K562 (cell line): ENCODE measurements at regions not wholly inside any gene's neighbourhood (a gene's known extent, or its start where the extent isn't known, plus 50 kb on each side); places are given as distances from the start of the nearest gene placed in this dataset.

Source experiments
- ATAC-seq: fragments of 200-7000 bp; cut with Tn5 transposase; 3 replicates; pipeline ENCODE4 v1.9.1; 2020; ENCODE audit warnings: moderate library complexity
- BruUV-seq: library from RNA; stranded (reverse); fragments of 400-500 nt; replicated peaks from 2 replicates; lab custom pipeline; 2021; lab: Mats Ljungman, UMichigan
- CTCF ChIA-PET: fragments of 300-600 bp; formaldehyde crosslinking; extraction: SDS; loops from one replicate; lab custom pipeline; 2021; ENCODE audit warnings: low intra/inter-chr PET ratio; lab: Yijun Ruan, JAX
- POLR2A ChIA-PET: fragments of 300-600, 350-650 bp; sonication (Branson Sonifier 250); formaldehyde crosslinking; extraction: SDS; loops from one replicate; lab custom pipeline; 2021; ENCODE audit warnings: antibody characterized with exemption, inconsistent platforms; lab: Yijun Ruan, JAX
- DNase-seq, 4 experiments: peaks; one replicate each; pipeline versions ENCODE4 v3.0.0 to v3.0.0-alpha.2; 2011 to 2018; ENCODE audit warnings: low spot score in 3 of 4, mixed read lengths in 3 of 4; ENCODE audit errors: extremely low read depth in 1 of 4
- FAIRE-seq: peaks from 2 replicates; lab custom pipeline; 2011; peaks lifted over from hg19 to GRCh38; lab: Jason Lieb, UNC
- H2AFZ ChIP-seq: 2 replicates; pipeline ENCODE4 v1.6.0; 2011; ENCODE audit warnings: low read depth, low read length, control low read depth, inconsistent platforms
- H3K27ac ChIP-seq: fragments of 200-600 bp; 3 replicates; pipeline ENCODE4 v1.8.0; 2011; ENCODE audit warnings: low read depth, mild to moderate bottlenecking, control low read depth, inconsistent platforms, low read length, moderate library complexity, mixed read lengths; ENCODE audit errors: extremely low read depth
- H3K27me3 ChIP-seq, 2 experiments: fragments of 300-600 bp in 1 of 2; 2 replicates in 1 of 2; 3 replicates in 1 of 2; pipeline versions ENCODE4 v1.6.0 to v1.8.0; 2011; ENCODE audit warnings: inconsistent platforms in 2 of 2, low read length in 2 of 2, mild to moderate bottlenecking in 1 of 2, mixed read lengths in 1 of 2, moderate library complexity in 1 of 2; ENCODE audit not compliant: control insufficient read depth in 2 of 2, insufficient read depth in 2 of 2
- H3K36me3 ChIP-seq: fragments of 300-600 bp; 3 replicates; pipeline ENCODE4 v1.8.0; 2011; ENCODE audit warnings: mild to moderate bottlenecking, low read length, inconsistent platforms; ENCODE audit not compliant: control insufficient read depth, insufficient read depth
- H3K4me1 ChIP-seq, 2 experiments: fragments of 200-600 bp in 1 of 2; replicated peaks in 1 of 2; 2 replicates in 1 of 2; 3 replicates in 1 of 2; pipeline versions ENCODE4 v1.5.1 to v1.8.0; 2011; ENCODE audit warnings: inconsistent platforms in 2 of 2, low read length in 2 of 2, mild to moderate bottlenecking in 1 of 2, mixed read lengths in 1 of 2, moderate library complexity in 1 of 2; ENCODE audit not compliant: control insufficient read depth in 2 of 2, insufficient read depth in 2 of 2
- H3K4me2 ChIP-seq: 2 replicates; pipeline ENCODE4 v1.6.1; 2011; ENCODE audit warnings: low read length, control low read depth, inconsistent platforms, mixed read lengths; ENCODE audit not compliant: insufficient read depth
- H3K4me3 ChIP-seq: fragments of 200-600 bp; sonication (generic), shearing (Covaris generic); 2 replicates; pipeline ENCODE4 v1.5.1; 2016; ENCODE audit warnings: control low read depth, inconsistent platforms
- H3K79me2 ChIP-seq: fragments of 200-600 bp; 3 replicates; pipeline ENCODE4 v1.8.0; 2011; ENCODE audit warnings: low read length, inconsistent platforms; ENCODE audit not compliant: control insufficient read depth, insufficient read depth
- H3K9ac ChIP-seq, 2 experiments: 2 replicates each; pipeline versions ENCODE4 v1.6.0 to v1.6.1; 2011; ENCODE audit warnings: low read depth in 2 of 2, low read length in 2 of 2, control low read depth in 1 of 2, inconsistent platforms in 1 of 2, mild to moderate bottlenecking in 1 of 2, mixed read lengths in 1 of 2; ENCODE audit not compliant: insufficient read depth in 1 of 2
- H3K9me1 ChIP-seq: one replicate; pipeline ENCODE4 v1.6.0; 2011; ENCODE audit warnings: inconsistent platforms, mild to moderate bottlenecking, low read length, moderate library complexity; ENCODE audit not compliant: control insufficient read depth, insufficient read depth
- H3K9me3 ChIP-seq: replicated peaks from 2 replicates; pipeline ENCODE4 v1.5.1; 2011; ENCODE audit warnings: low read depth, low read length, inconsistent platforms; ENCODE audit not compliant: control insufficient read depth, insufficient read depth
- H4K20me1 ChIP-seq: replicated peaks from 2 replicates; pipeline ENCODE4 v1.6.1; 2011; ENCODE audit warnings: low read length, inconsistent platforms, mixed read lengths; ENCODE audit not compliant: control insufficient read depth, insufficient read depth
- ARID2 ChIP-seq: fragments of 450-650 bp; IDR thresholded peaks from 2 replicates; pipeline ENCODE4 v1.6.1; 2017; ENCODE audit warnings: antibody characterized with exemption, mild to moderate bottlenecking
- ATF1 ChIP-seq, 2 experiments: fragments of 450-650 bp in 1 of 2; IDR thresholded peaks; 2 replicates each; pipeline ENCODE4 v1.6.1; 2016; ENCODE audit warnings: missing compliant biosample characterization in 1 of 2, missing genetic modification characterization in 1 of 2
- CBFA2T3 ChIP-seq: fragments of 450-650 bp; IDR thresholded peaks from 2 replicates; pipeline ENCODE4 v1.6.1; 2017
- CEBPB ChIP-seq: fragments of 450-650 bp; IDR thresholded peaks from 2 replicates; pipeline ENCODE4 v1.6.1; 2016; ENCODE audit warnings: missing genetic modification characterization, missing compliant biosample characterization
- ESRRB ChIP-seq: fragments of 250-450 bp; sonication (Bioruptor Pico); IDR thresholded peaks from 2 replicates; pipeline ENCODE4 v1.5.0; 2020; ENCODE audit warnings: mild to moderate bottlenecking, moderate library complexity, borderline replicate concordance
- HSF4 ChIP-seq: fragments of 250-450 bp; sonication (Bioruptor Pico); IDR thresholded peaks from 2 replicates; pipeline ENCODE4 v2.1.2; 2022; ENCODE audit warnings: mild to moderate bottlenecking, moderate library complexity, borderline replicate concordance
- JUN ChIP-seq, 2 experiments: sonication (generic) in 1 of 2; formaldehyde crosslinking in 1 of 2; IDR thresholded peaks; 2 replicates each; pipeline versions ENCODE4 v1.6.1 to v1.8.0; 2012 to 2022; ENCODE audit warnings: borderline replicate concordance in 2 of 2, mild to moderate bottlenecking in 2 of 2, improper control_type of control experiment in 1 of 2, low read depth in 1 of 2, low read length in 1 of 2, missing genetic modification reagents in 1 of 2
- MEIS2 ChIP-seq: fragments of 450-650 bp; IDR thresholded peaks from 2 replicates; pipeline ENCODE4 v1.6.1; 2014; ENCODE audit warnings: mild to moderate bottlenecking; ENCODE audit not compliant: partially characterized antibody
- NFRKB ChIP-seq: fragments of 450-650 bp; IDR thresholded peaks from 2 replicates; pipeline ENCODE4 v1.6.1; 2016; ENCODE audit warnings: low read depth
- SETDB1 ChIP-seq: IDR thresholded peaks from one replicate; pipeline ENCODE4 v1.6.1; 2012; ENCODE audit warnings: low read length, control low read depth, inconsistent platforms
- ZHX1 ChIP-seq: fragments of 150-350 bp; conservative IDR thresholded peaks from 2 replicates; pipeline ENCODE4 v1.6.1; 2014; ENCODE audit warnings: low read length
- ZNF146 ChIP-seq: IDR thresholded peaks from one replicate; pipeline ENCODE4 v1.6.1; 2018; ENCODE audit warnings: missing compliant biosample characterization; ENCODE audit not compliant: unreplicated experiment
- ZNF23 ChIP-seq: fragments of 250-450 bp; sonication (Bioruptor Pico); IDR thresholded peaks from 2 replicates; pipeline ENCODE4 v1.4.0; 2020; ENCODE audit warnings: mild to moderate bottlenecking
- ZNF395 ChIP-seq: fragments of 200-800 bp; sonication (Bioruptor generic); IDR thresholded peaks from 2 replicates; pipeline ENCODE4 v1.6.1; 2017; ENCODE audit warnings: missing genetic modification characterization, missing compliant biosample characterization
- WGBS: fragments of 100-300 bp; shearing (Covaris generic); methylation state at CpG from one replicate; pipeline ENCODE4 v1.1.6; 2016; ENCODE audit warnings: low coverage, mixed read lengths; ENCODE audit not compliant: insufficient coverage; ENCODE audit errors: missing lambda C conversion rate; 5-methylcytosine and 5-hydroxymethylcytosine counted together
- in situ Hi-C: fragments of 300-500 bp; cut with MboI; formaldehyde crosslinking; loops from 4 replicates; pipeline ENCODE4 v1.15.0; 2018; ENCODE audit warnings: inconsistent platforms, mixed read lengths
- intact Hi-C: fragments of 100-400 bp; cut with micrococcal nuclease; formaldehyde crosslinking; loops from 2 replicates; pipeline ENCODE4 v1.14.2; 2022

- TF ChIP-seq MEIS2 (no peak), CEBPB (tag) (no peak), ARID2 (no peak), SETDB1 (no peak), HSF4 (CRISPR knock-in tag) (no peak)
These were observed 98.1 kb upstream of the FOXB1 start (continued) for GRCh38 chr15:59906046-59906445.

- in situ Hi-C loops: no loop called here
- BruUV-seq: no TSS peak
- no peaks in the 10 kb centered on the region; a peak in 2 of 5 replicates for H3K27me3 ChIP-seq
- intact Hi-C loops: no loop called here
- no peaks in the 10 kb centered on the region for H3K4me1 ChIP-seq
- CTCF ChIA-PET: no interaction called here
- H3K4me3 ChIP-seq: no peak overlapping the region
- H3K27ac ChIP-seq: no peak overlapping the region
- ATAC-seq (no peak), FAIRE-seq (no peak), DNase-seq (no peak)
- H2AFZ ChIP-seq: no peak overlapping the region
- H3K9me3 ChIP-seq: no peaks in the 10 kb centered on the region
- 2% methylated on average over 4 of the region's 4 CpGs for WGBS
- POLR2A ChIA-PET: no interaction called here
- no peak overlapping the region for H3K9ac ChIP-seq
- no peaks in the 10 kb centered on the region for H3K36me3 ChIP-seq
- H3K4me2 ChIP-seq: no peak overlapping the region
- H3K79me2 ChIP-seq: no peaks in the 10 kb centered on the region
- TF ChIP-seq NFRKB (no peak), ZHX1 (no peak), JUN (IDR thresholded peaks at IDR 0.05; ENCODE audit: borderline replicate concordance, low read depth, low read length) (no peak), JUN (CRISPR knock-in tag; IDR thresholded peaks at IDR 0.05; ENCODE audit: borderline replicate concordance) (no peak), CBFA2T3 (no peak), ZNF146 (CRISPR knock-in tag) (no peak), ESRRB (CRISPR knock-in tag) (no peak), ATF1 (CRISPR knock-in tag; IDR thresholded peaks at IDR 0.05) (no peak), ATF1 (tag; IDR thresholded peaks at IDR 0.05) (no peak), ZNF23 (CRISPR knock-in tag) (no peak), ZNF395 (CRISPR knock-in tag) (no peak)
- H3K9me1 ChIP-seq: no peaks in the 10 kb centered on the region
- H4K20me1 ChIP-seq: no peaks in the 10 kb centered on the region
These were observed 98.9 kb upstream of the FOXB1 start for GRCh38 chr15:59905176-59905575.
